GM21576 (cell line): ENCODE measurements at regions not wholly inside any gene's neighbourhood (a gene's known extent, or its start where the extent isn't known, plus 50 kb on each side); places are given as distances from the start of the nearest gene placed in this dataset.

ENCODE experiments used
- ATAC-seq: cut with Tn5 transposase; IDR thresholded peaks from one replicate; pipeline ENCODE4 v1.9.1; 2021; ENCODE audit warnings: mild to moderate bottlenecking, moderate library complexity; ENCODE audit not compliant: unreplicated experiment

DNA sequence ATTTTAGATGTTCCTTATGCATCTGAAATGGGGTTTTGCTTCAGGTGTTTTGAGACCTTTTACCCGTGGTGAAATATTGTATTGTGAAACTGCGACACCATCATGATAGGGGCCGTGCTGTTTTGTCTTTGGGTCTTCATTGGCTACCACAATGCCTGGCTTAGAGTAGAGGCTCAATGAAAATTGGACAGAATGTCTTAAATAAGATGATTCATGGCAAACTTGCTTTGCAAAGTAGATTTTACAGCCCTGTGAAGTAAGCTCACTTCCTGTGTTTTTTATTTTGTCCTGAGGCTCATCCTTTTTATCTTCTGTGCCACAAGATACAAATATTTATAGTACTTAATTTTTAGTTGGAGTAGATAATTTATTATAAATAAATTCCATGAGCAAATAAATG is 111.3 kb upstream of the FRMD6 start:
- ATAC-seq, result no peak

DNA sequence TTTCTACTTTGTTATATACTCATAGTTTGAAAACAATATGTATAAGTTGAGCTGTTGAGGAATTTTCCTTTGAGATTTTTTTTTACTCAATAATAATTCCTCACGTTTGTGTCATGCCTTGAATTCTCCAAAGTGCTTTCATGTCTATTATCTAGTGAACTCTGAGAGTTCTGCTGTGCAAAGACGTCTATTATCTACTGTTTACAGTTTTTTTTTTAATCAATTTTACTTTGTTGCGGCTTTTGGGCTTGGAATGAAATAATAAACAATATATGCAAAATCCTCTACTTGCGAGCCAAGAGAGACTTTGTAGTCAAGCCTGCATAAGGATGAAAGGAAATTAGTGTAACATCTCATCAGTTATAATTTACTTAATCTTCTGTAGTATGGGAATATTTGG is 107.2 kb upstream of the FRMD6 start:
- no peak for ATAC-seq

DNA sequence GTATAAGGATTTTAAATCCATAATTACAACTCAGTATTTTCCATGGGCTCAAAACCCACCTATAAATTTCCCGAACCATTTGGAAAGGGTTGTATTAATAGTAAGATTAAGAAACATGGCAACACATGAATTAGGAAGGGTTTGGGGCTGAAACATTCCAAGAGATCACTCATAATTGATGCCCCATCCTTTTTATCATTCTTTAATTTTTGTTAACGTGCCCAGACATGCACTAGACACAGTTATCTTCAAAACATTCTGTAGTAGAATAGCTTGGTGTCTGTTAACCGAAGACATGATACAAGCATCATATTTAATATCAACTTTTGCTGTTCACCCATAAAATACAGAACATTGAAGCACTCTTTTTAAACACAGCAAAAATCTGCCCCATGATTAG is 106.8 kb upstream of the FRMD6 start:
- no peak for ATAC-seq

DNA sequence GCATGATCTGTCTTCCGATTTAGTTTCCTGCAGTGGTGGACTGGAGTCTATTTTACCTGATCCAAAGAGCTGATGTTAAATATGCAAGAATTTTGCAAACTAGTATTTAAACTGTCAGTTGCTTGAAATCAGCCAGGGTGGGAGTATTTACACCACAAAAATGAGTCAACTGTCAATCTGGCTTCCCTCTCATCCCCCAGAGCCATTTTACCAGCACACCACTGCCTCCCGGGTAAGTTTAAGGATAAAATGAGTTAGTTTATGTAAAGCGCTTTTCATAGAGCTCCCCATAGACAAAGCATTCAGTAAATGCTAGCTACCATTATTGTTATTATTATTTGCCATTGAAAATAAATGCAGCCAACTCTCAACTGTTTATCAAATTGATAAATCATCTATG is 106.3 kb upstream of the FRMD6 start:
- ATAC-seq, result no peak

DNA sequence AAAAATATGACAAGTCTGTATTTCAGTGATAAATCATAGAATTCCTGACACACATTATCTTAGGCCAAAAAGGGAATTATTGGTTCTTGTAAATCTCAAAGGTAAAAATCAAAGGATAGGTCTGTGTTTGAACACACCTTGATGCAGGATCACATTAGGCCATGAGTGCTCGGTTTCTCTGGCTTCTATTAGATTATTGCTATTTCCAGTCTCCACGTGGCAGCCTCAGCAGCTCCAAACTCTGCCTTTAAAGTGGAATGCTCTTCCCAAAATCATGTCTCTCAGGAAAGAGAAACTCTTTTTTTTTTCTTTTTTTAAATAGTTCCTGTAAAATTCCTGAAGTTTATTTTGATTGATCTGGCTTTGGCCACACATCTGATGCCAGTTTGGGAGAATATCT is 105.6 kb upstream of the FRMD6 start:
- ATAC-seq, result no peak

DNA sequence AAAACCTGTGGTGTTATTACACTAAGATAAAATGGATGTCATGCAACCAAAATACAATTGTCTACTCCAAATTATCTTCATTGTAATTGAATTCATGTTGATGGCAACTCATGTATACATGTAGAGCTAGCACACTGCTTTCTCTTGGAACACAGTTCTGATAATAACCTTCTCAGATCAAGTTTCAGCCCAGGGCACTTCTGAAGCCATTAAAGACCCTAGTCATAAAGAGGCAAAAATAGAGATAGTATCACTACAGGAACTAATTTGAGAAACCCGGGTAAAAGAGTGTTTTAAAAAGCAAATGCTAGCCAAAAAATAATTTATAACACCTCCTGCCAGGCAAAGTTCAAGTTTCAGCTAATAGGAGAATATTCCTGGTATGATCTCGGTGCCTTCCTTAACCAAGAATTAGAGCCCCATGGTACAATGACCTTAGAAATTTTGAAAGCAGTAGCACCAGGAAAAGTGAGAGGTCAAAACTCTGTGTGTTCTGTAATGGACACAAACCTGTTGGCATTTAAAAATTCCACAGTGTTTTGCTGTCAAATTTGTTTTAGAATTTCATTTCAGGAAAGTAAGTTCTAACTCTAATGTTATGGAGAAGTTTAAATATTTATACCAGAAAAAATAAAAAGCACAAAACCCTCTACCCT is 105.0 kb upstream of the FRMD6 start:
- ATAC-seq, result no peak

DNA sequence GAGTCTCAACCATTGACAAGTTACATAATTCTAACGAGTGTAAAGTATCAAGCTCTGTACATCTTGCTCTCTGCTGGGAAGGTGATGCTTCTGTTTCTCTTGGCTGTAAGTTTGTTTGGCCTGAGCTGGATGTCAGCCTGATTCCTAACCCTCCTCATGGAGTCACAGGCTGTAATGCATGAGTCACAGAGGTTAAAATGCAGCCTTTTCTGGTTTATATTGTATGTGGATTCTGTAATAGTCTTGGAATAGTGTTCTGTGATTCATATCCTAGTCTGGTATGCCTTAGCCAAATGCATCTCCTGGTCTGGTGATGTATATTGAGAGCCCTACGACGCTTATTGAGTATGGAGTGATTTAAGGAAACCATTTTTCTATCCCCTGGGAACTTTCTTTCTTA is 104.5 kb upstream of the FRMD6 start:
- ATAC-seq, result no peak

DNA sequence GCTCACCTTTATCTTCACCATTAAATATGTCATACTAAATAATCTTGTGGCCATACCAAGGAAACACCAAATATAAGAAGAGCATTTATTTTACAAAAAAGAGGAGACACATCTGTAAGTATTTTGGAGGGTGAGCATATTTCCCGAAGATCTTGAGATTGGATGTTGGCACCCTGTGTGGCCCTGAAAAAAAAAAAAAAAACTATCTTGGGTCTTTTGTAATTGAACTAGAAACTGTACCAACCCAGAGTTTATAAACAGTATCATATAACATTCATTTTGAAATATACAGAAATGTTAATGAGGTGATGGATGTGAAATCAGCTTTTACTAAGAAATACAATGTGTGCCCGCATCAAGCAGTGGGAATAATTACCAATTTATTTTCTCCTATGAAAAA is 104.0 kb upstream of the FRMD6 start:
- ATAC-seq, result no peak

DNA sequence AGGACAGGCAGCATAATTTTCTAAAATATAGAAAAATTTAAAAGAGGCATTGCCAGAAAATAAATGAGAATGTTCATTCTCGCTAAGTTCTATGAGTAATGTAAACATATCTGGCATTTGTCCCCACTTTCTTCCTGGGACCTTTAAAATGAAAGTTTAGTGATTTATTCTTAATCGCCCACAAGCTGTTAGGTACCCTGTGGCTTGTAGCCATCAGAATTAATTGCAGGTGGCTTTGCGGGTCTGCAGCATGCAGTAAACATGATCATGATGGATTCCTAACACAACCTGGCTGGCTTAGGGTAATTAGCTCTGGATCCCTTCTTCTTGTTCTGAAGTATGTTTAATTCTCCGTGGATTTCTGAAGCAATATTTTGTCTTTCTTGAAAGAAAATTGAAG is 103.5 kb upstream of the FRMD6 start:
- no peak for ATAC-seq

DNA sequence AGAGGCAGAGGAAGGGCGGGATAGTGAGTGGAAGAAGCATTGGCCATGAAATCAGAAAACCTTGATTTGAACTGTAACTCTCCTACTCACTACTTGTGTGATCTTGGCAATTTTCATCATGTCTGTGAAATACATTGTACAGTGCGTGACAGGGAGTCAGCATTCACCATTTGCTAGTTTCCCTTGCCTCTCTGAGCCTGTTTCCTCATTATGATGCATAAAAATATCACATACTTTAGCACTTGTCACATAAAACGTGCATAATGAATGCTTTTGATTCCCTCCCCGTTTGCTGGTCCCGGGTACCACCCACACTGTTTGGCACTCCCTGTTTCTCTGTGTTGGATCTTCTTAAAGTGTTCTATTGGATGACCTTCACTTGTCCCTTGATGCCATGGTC is 101.1 kb upstream of the FRMD6 start:
- no peak for ATAC-seq

DNA sequence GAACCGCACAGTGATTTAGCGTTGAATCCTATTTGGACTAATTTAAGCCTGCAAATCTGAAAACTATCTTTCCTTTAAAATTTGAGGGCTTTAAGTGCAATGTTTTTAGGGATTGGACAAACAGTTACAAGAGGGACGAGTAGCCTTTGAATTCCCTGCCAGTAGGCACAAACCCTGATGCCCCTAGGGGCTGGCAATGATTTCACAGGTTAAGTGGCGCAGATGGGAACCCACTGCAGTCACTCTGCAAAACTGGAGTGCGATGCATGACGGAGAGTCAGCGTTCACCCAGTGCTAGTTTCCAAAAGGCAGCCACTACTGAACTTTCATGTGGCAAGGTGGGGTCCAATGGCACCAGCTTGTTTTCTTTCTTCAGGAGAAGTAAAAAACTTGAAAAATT is 99.4 kb upstream of the FRMD6 start:
- ATAC-seq, result no peak

DNA sequence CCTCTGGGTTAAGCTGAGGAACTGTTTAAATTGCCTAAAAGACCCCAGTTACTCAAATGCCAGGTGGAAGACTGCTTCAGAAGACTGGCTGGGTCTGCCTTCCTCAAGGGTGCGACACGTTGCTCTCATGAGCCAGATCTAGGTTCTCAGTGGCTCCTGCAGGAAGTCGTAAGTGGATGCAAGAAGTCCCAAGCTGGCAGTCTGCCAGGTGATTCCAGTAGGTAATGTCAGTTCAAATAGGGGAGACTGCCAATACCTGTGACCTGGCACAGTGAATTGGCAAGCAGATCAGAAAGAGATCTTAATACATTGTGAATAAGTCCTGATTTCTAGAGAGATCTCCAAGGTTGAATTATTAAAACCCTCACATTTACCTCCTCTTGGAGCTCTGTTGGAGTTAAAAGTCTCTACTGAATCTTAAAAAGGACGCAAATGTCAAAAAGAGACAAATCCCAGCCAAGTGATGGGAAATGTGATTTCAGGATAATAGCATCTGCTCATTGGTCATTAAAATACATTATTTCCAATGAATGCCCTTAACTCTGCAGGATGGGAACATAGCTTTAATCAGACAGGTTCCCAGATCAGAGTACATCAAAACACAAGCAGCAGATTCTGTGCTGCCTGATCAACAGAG is 98.8 kb upstream of the FRMD6 start:
- no peak for ATAC-seq

DNA sequence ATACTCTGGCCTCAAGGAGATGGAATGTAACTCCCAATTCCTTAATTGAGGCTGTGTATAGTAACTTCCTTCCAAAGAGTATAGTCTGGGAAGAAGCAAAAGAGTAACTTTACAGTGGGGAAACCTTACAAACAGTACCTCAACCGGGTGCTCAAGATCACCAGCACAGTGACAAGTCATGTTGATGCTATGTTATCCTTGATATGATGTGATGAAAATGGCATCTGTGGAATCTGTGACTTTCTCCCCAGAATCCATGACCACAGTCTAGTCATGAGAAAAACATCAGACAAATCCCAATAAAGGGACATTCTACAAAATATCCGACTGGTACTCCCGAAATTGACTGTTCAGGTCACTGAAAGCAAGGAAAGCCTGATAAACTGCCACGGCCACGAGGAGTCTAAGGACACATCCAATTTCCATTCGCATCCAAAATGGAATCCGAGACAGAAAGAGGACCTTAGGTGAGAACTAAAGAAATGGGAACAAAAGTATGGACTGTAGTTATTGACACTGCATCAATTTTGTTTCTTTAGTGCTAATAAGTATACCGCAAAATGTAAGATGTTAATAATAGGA is 97.3 kb upstream of the FRMD6 start:
- no peak for ATAC-seq

DNA sequence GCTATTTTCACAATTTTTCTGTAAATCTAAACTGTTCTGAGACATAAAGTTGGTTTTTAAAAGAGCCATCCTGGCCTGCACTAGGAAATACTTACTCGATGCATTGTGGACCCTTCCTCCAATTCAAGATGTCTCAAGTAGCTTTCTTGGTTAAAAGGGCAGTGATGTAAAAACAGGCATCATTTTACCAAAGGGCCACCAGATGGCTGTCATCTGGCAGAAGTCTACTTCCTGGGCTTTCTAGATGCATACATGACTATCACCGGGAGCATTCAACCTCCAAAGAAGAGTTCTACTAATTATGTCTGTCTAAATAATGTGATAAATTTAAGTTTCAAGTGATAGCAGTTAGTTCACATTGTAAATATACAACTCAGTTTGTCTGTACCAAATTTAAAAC is 96.8 kb upstream of the FRMD6 start:
- no peak for ATAC-seq

DNA sequence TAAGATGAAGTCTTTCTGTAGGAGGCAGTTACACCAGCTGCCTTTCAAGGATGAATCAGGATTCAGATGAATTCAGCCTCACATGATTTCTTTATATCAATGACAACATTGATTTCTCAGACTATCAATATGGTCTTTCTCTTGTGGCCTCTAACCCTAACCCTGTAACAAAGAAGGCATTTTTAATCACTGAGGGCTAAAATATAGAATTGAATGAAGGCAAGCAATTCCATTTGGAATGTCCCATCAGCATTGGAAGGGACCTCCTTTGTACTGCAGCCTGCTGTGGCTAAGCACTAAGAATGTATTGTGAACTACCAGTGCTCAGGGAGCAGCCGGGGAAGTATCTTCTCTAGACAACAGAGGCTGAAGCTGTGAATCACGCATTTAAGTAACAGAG is 90.6 kb upstream of the FRMD6 start:
- no peak for ATAC-seq

DNA sequence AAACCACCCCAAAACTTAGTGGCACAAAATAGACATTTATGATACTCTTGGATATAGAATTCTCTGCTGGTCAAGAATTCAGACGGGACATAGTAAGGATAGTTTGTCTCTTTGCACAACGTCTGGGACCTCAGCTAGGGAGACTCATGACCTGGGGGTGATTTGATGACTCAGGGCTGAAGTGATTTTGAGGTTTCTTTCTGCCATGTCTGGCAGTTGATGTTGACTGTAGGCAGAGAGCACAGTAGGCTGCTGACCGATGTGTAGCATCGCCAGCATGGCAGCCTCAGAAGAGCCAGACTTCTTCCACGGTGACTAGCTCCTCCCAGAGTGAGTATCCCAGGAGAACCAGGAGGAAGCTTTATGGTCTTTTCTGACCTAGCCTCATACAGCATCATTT is 88.9 kb upstream of the FRMD6 start:
- ATAC-seq, result no peak

DNA sequence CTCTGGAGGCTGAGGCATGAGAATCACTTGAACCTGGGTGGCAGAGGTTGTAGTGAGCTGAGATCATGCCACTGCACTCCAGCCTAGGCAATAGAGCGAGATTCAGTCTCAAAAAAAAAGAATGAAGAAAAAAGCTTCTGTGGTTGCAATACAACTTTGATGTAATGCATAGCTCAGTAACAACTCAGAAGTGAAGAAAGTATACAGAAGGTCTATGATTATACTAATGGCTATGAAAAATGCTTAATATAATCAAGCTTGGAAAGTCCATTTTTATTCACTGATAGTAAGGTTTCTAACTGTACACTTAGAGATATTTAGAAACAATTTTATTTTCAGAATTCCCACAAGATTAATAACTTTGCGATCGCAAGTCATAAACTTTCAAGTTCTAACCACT is 88.2 kb upstream of the FRMD6 start:
- no peak for ATAC-seq

DNA sequence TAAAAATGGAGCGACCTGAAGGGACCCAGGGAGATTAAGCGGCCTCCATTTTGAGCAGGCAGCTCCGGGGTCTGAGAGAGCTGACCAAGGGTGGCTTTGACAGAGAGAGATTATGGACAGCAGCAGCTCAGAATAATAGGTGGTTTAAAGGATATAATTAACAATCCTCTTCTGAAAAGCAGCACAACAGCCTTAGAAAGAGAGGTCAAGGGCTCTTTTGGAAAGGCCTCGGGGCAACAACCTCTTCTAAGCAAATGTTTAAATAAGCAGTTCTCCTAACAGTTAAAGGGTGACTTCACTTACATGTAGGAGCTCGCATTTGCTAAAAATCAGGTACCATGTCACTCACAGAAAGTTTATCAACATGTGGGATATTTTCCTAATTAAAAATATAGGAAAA is 87.2 kb upstream of the FRMD6 start:
- ATAC-seq, result no peak

DNA sequence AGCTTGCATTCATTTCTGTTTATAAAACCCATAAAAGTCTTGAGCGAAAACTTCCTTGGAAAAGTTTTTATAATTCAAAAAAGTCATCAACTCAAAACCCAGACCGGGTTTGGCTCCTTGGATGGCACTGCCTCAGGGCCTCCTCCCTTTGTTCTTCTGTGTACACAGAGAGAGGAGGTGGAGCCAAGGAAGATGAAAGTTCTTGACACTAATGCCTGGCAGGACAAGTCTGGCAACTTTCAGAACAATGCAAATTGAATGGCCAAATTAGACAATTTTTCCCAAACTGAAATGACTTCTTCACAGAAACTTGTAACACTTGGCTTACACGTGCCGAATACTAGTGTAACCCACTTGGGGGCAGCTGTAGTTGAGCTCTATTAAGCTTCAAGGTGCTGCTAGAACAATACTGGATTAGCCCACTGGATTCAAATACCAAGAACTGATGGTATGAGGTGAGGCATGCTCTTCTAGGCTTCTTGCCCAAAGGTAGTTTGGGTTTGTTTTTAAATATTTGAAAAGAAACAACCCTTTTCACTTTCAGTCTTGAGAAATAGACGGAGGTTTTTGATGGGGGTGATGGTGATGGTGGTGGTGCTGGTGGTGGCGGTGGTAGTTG is 86.6 kb upstream of the FRMD6 start:
- no peak for ATAC-seq

DNA sequence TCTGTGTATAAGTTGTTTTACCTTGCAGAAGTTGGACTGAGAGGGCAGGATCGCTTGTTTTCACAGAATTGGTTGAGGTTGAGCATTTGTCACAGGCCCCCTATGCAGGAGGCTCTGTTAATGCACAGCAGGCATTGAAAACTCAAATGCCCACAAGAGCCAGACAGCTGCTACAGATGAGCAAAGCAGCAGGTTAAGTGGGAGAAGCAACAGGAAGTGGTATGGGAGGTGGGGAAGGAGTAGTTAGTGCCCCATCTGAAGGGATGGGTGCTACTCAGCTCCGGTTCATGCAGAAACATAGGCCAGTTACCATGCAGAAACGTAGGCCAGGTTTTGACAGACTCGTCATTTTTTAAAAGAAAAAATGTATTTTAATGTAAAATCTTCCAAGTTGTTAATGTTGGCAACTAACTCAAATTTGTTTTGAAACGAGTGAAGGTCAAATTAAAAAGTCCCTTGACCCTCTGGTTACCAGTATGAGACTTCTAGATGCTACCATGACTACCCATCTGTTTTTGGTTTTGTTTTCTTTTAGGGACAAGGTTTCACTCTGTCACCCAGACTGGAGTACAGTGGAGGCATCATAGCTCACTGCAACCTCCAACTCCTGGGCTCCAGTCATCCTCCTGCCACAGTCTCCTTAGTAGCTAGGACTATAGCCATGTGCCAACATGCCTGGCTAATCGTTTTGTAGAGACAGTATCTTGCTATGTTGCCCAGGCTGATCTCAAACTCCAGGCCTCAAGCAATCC is 84.7 kb upstream of the FRMD6 start:
- no peak for ATAC-seq

DNA sequence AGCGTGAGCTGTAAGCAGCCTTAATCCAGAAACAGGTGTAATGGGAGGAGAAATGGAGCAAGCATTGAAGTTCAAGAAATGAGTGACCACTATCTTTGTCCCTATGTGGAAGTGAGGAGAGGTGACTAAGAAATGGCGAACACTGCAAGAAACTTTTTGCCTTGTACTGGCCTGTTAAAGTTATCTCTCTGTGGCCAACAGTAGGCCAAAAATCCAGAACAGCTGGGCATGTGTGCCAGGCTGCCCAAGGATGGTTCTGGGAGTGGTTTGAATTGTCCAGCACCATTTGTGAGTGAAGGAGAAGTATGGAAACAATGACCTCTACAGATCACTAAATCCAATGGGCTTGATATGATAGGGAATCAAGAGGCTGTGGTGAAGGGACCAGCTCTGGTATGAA is 83.3 kb upstream of the FRMD6 start:
- ATAC-seq, result no peak

DNA sequence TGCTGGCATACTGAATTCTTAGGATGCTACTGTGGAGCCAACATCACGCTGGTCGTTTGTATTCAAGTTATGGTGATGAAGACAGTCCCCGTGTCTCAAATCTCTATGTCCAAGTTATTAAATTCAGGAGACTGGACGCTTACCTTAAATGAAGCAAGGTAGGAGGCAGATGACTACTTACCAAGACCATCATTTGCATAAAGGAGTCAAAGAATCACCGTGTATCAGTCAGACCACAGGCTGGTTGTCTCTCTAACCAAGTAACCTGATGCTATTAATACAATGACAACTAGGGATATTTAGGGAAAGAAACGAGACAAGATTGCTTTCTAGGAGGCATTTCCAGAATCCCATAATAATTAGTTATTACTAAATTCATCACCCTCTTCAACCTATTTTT is 78.1 kb upstream of the FRMD6 start:
- no peak for ATAC-seq
